NCI-H2081 (cell line): ENCODE measurements at regions not wholly inside any gene's neighbourhood (a gene's known extent, or its start where the extent isn't known, plus 50 kb on each side); places are given as distances from the start of the nearest gene placed in this dataset.
A peak's percentile ranks its signal among the peaks of the same experiment; 100 is the strongest.

Source experiments
- DNase-seq, 2 experiments: peaks; one replicate each; lab custom pipeline; 2025; lab: John Stamatoyannopoulos, UW

- no peak for DNase-seq
Measured at GRCh38 chr11:11789735-11790369, 51.9 kb upstream of the USP47 start.

GRCh38 chr11:11788063-11788710 is 53.6 kb upstream of the USP47 start:
- no peak for DNase-seq

- peak; percentile 66 to 69 for DNase-seq
Measured at GRCh38 chr11:11787305-11788062, 54.3 kb upstream of the USP47 start.

GRCh38 chr11:11786771-11787170 is 55.0 kb upstream of the USP47 start:
- peak in 1 of 2 experiments; percentile 20 for DNase-seq

DNA sequence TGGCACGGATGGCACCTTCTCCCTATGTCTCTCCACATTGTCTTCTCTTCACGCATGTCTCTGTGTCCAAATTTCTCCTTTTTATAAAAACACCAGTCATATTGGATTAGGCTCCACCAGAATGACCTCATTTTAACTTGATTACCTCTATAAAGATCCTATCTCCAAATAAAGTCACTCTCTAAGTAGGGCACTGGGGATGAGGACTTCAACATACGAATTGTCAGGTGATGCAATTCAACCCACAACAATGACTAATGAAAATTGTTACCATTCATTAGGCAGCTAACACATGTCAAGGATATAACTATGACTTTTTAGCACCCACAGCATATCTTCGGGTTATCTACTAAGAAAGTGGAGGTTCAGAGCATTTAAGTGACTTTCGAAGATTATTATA is 55.5 kb upstream of the USP47 start:
- DNase-seq, result no peak

DNA sequence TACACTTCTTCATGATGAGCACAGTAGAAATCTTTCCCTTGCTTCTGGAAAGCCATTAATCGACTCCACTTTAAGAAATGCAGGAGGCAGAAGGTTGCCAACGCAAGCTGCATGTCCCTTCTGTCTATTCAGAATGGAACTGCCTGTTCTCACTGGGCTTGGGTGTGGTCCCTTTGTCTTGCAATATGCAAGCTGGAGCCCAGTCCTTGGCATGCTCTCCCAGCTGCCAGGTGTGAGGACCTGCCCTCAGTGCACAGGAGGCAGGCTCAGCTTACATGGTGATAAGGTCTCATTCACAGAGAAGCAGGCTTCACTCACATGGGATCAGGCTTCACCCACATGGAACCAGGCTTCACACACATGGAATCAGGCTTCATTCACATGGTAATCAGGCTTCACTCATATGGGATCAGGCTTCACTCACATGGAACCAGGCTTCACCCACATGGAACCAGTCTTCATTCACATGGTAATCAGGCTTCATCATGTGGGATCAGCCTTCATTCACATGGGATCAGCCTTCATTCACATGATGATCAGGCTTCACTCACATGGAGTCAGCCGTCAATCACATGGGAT is 59.2 kb upstream of the USP47 start:
- peak; percentile 22 to 66 for DNase-seq

GRCh38 chr11:11780858-11781257 is 60.9 kb upstream of the USP47 start:
- peak; percentile 65 for DNase-seq

DNA sequence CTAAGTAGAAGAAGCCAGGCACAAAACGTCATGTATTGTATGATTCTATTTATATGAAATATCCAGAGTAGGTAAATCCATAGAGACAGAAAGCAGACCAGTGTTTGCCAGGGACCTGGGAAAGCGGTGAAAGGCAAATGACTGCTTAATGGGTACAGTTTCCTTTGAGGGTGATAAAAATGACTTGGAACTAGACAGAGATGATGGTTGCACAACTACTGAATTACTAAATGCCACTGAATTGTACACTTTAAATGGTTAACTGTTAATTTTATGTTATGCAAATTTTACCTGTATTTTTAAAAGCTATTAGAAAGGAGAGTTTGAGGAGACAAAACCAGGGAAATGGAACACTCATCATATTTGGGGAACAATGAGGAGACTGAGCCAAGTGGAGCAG is 61.8 kb upstream of the USP47 start:
- no peak for DNase-seq

- DNase-seq, result no peak
Measured at GRCh38 chr11:11777897-11778296, 63.9 kb upstream of the USP47 start.

GRCh38 chr11:11776714-11777113 is 65.1 kb upstream of the USP47 start:
- no peak for DNase-seq

DNA sequence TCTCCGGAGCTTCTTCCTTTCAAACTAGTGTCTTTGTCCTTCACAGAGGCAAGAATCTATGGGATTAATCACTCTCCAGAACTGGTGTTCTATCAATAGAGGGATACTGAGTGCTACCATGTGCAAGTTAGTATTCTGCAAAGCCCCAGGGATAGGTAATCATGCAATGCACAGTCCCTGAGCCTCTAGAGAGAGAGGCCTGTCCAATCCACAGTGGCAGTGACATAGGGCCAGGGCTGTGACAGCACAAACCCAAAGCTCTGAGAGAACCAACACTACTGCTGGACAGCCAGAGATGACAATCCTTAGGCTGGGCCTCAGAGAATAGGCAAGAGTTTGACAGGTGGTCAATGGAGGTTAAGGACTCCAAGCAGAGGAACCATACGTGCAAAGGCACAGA is 66.8 kb upstream of the USP47 start:
- DNase-seq, result no peak

DNA sequence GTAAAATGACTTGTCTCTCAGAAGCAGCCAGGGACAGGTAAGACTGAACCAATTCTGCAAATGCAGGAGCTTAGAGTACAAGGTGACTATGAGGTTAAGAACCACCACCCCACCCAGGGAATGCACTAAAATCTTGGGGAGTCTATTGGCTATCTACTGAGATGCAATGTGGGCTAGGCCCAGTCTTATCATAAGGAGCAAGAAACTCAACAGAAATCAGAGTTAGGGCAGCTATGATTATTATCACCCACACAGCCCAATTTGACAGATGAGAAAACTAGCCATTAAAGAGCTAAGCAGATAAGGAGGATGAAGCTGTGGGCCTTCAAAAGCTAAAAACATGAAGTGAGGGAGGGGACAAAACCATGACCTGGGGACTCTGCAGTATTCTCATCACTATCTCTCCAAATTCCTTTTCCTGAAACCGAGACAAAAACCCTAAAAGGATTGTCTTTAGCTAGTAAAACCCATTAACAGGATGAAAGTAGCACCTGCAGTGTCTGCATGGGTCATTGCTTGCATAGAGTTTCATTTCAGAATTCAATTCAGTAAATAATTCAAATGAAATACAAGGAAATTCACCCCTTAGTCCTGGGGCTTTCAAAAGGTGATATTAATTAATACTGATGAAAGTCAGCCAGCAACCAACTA is 68.8 kb upstream of the USP47 start:
- DNase-seq, result no peak

- no peak for DNase-seq
Measured at GRCh38 chr11:11770921-11771486, 70.8 kb upstream of the USP47 start.

- no peak for DNase-seq
Measured at GRCh38 chr11:11770296-11770695, 71.5 kb upstream of the USP47 start.

DNA sequence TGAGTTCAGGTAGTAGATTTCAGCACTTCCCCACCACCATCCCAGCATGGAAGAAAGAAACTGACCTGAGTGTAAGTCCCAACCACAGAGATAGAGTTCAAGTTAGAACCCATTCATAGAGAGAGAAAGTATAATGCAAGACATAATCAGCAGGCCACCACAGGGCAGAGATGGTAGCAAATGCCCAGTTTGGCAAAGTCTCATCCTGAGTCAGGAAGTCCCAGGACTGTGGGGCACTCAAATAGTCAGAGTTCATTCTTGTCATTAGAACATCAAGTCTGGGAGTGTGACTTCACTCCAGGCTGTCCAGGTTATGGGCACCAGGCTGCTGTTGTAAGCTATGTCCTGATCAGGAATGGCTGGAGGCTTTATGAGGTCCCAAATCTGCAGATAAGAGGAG is 72.0 kb upstream of the USP47 start:
- DNase-seq, result no peak

DNA sequence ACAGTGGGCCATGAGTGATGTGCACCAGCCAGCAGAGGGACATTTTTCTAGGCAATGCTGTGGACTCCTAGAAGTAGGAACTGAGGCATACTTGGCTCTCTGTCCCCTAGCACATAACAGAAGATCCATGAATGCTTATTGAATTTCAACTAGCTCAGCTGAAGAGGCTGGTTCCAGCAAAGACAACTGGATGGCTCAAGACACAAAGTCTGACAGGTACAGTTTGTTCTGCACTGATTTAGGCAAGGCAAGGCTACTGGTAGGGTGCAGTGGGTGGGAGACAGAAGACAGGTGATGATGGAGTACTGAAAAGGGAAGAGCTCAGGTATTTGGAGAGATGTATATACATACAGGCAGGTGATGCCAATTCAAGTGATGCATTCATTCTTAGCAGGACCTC is 72.4 kb upstream of the USP47 start:
- DNase-seq, result no peak

DNA sequence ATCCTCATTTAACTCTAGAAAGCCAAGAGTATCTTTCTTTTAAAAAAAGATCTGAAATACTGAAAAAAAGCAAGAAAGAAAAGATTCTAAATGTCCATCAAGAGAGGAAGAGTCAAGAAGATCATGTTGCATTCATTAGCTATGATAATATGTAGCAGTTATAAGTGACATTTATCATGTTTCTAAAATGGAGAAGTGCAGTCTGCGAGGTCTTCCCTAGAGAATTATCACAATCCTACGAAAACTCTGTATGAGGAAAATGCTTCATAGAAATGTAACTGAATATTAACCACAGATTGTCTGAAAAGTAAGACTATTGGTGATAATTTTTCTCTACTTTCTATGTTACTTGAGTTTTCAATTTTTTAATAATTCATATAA is 77.4 kb upstream of the USP47 start:
- DNase-seq, result no peak

DNA sequence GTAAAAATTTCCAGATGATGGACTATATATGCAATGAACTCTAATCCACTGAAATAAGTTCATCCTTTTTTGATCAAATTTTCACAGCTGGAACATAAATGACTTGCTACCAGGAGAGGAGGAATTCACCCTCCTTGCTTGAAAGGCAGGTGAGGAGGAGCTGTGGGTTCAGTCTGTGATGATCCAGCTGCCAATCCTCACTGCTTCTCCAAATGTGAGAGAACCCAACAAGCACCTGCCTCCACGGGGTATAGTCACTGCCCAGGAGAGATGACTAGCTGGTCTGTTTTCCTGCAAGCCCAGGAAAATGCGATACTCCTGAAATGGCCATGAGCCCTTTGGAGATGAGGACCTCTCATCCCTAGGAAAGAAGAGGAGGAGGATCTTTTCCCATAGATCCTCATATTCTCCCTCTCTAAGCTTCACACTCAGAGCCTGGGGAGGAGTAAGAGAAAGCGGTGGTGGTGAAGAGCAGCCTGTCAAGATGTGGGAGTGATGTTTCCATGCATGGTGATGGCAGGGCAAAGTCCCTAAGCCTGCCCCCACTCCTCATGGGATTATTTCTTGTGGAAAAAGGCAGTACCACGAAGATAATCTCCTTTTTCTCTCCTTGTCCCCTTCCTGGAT is 77.9 kb upstream of the USP47 start:
- DNase-seq, result no peak

- no peak for DNase-seq
Measured at GRCh38 chr11:11760838-11761237, 80.9 kb upstream of the USP47 start.

DNA sequence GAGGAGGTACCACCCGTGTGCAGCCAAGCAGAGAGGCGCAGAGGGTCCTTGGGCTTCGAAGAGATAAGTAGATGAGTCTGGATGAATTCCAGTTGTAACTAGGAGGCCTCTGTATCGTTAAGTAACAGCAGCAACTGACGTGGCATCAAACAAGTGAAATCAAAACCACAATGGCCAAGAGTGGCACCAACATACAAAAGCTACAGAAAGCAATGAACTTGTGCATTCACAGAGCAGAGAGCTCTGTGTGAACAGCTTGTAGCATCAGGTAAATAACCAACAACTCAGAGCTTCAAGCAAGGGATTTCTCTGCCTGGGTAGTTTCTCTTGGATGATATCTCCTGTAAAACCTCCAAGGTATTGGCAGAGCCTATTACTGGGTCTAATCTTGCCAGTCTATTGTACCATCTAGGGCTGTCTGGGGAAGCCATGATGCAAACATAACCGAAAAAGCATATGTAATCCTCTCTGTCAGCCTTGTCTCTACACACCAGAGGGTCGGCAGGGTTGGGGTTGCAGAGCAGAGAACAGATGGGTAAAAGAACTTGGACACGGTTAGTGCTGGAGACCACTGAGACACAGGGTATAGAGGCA is 83.1 kb upstream of the USP47 start:
- no peak for DNase-seq

DNA sequence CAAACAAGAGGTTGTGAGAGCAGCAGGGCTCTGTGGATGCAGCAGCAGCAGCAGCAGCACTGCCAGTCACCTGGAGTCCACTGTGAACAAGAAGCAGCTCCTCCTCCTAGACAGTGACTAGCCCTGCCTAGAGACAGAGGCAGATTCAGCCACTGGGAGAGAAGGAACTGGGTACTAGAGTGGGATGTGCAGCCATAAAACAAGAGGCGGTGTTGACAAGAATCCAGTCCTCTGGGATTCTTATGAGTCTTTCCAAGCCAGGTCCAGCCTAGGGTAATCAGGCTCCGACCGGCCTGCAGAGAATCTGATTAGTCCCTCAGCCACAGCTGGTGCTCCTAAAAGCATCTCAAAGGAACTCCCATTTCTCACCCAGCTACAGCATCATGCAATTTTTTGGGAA is 83.9 kb upstream of the USP47 start:
- DNase-seq, result no peak
